ENCODE measurements at regions not wholly inside any gene's neighbourhood (a gene's known extent, or its start where the extent isn't known, plus 50 kb on each side); places are given as distances from the start of the nearest gene placed in this dataset.

- no peak for DNase-seq
Measured at GRCh38 chr11:59302991-59303390, 55.7 kb upstream of the OR5AN1 start.

GRCh38 chr11:59295435-59295834 is 63.3 kb upstream of the OR5AN1 start:
- DNase-seq, result no peak

GRCh38 chr11:59292611-59293010 is 66.1 kb upstream of the OR5AN1 start:
- DNase-seq, result no peak

- DNase-seq, result no peak
Measured at GRCh38 chr11:59291228-59291627, 67.5 kb upstream of the OR5AN1 start.

- DNase-seq, result no peak
Measured at GRCh38 chr11:59289356-59290181, 69.1 kb upstream of the OR5AN1 start.

GRCh38 chr11:59285716-59286260 is 72.9 kb upstream of the OR5AN1 start:
- no peak for DNase-seq

- no peak for DNase-seq
Measured at GRCh38 chr11:59284773-59285129, 72.0 kb upstream of the MPEG1 start.

- DNase-seq, result peak; percentile 59 to 66
Measured at GRCh38 chr11:59283825-59284772, 71.4 kb upstream of the MPEG1 start.

- DNase-seq, result no peak
Measured at GRCh38 chr11:59283311-59283710, 70.6 kb upstream of the MPEG1 start.

GRCh38 chr11:59281177-59281576 is 68.5 kb upstream of the MPEG1 start:
- DNase-seq, result no peak

GRCh38 chr11:59273373-59273841 is 60.7 kb upstream of the MPEG1 start:
- DNase-seq, result peak; percentile 25 to 56

- DNase-seq, result no peak
Measured at GRCh38 chr11:59272771-59273372, 60.1 kb upstream of the MPEG1 start.

GRCh38 chr11:59271811-59272327 is 59.1 kb upstream of the MPEG1 start:
- no peak for DNase-seq

GRCh38 chr11:59271247-59271755 is 58.6 kb upstream of the MPEG1 start:
- DNase-seq, result no peak

- no peak for DNase-seq
Measured at GRCh38 chr11:59267736-59268475, 55.2 kb upstream of the MPEG1 start.

- no peak for DNase-seq
Measured at GRCh38 chr11:59267196-59267595, 54.5 kb upstream of the MPEG1 start.

- DNase-seq, result no peak
Measured at GRCh38 chr11:59266491-59266890, 53.8 kb upstream of the MPEG1 start.

GRCh38 chr11:59265735-59266134 is 53.0 kb upstream of the MPEG1 start:
- no peak for DNase-seq

GRCh38 chr11:59264736-59265135 is 52.0 kb upstream of the MPEG1 start:
- DNase-seq, result no peak

- peak; percentile 26 to 57 for DNase-seq
Measured at GRCh38 chr11:59263225-59263894, 50.6 kb upstream of the MPEG1 start.

All from CD4-positive, alpha-beta T cell treated with Interleukin-1 beta for 1 hour (primary cell).